ENCODE measurements at regions not wholly inside any gene's neighbourhood (a gene's known extent, or its start where the extent isn't known, plus 50 kb on each side); places are given as distances from the start of the nearest gene placed in this dataset.

DNA sequence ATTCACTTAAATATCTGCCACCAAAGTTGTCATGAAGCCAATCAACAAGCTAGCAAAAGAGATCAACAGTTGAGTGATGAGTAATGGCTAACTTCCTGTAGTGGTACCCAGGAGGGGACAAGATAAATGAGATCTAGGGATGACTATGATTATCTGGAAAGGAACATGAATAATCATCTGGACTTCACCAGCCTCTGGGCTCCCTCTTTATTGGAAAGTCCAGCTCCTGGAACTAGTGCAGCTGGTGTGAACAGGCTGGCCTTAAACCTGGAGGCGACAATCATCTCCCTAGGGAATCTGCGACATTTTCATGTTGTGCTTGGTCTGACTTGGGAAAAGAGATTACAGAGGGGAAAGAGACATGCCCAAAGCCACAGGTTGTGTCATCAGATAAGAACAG lies 518.6 kb downstream of the GRIN2A start:
- TF ChIP-seq POLR2A (IDR thresholded peaks at IDR 0.05; ENCODE audit: low read depth, low read length), result no peak
- TF ChIP-seq POLR2AphosphoS5 (IDR thresholded peaks at IDR 0.05; ENCODE audit: low read depth, low read length), result no peak
- no peak for TF ChIP-seq TAF1 (IDR thresholded peaks at IDR 0.05; ENCODE audit: borderline replicate concordance, low read depth, low read length)

Measured in GM12892 (cell line).